AG09319 (cell line): ENCODE measurements at regions not wholly inside any gene's neighbourhood (a gene's known extent, or its start where the extent isn't known, plus 50 kb on each side); places are given as distances from the start of the nearest gene placed in this dataset.

Source experiments
- DNase-seq: peaks from one replicate; pipeline ENCODE4 v3.0.0-alpha.2; 2010; ENCODE audit warnings: low read depth; ENCODE audit errors: extremely low read depth
- TF ChIP-seq, protein P1 (sequence below): IDR thresholded peaks from 2 replicates; pipeline ENCODE4 v1.5.1; 2011; ENCODE audit warnings: low read depth, mild to moderate bottlenecking, inconsistent platforms, low read length, moderate library complexity

DNA sequence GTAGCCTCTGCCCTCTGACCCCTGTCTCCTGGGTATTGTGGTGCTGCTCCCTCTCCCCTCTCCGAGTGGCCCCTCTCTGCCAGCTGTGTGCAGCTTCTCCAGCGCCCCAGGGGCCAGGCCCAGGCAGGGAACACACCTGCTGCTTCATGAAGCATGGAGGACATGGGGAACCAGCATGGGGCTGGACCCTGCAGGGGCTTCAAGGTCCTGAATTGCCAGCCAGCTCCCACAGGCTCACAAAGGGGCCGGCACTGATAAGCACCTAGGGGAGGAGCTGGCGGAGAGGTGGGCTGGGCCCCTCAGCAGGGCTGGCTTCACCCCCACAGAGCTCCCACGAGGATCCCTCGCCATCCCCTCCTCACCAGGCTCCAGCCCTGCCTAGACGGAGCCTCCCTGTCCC lies 77.4 kb upstream of the GPC1 start:
- TF ChIP-seq, protein P1, sequence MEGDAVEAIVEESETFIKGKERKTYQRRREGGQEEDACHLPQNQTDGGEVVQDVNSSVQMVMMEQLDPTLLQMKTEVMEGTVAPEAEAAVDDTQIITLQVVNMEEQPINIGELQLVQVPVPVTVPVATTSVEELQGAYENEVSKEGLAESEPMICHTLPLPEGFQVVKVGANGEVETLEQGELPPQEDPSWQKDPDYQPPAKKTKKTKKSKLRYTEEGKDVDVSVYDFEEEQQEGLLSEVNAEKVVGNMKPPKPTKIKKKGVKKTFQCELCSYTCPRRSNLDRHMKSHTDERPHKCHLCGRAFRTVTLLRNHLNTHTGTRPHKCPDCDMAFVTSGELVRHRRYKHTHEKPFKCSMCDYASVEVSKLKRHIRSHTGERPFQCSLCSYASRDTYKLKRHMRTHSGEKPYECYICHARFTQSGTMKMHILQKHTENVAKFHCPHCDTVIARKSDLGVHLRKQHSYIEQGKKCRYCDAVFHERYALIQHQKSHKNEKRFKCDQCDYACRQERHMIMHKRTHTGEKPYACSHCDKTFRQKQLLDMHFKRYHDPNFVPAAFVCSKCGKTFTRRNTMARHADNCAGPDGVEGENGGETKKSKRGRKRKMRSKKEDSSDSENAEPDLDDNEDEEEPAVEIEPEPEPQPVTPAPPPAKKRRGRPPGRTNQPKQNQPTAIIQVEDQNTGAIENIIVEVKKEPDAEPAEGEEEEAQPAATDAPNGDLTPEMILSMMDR = no peak
- no peak for DNase-seq

DNA sequence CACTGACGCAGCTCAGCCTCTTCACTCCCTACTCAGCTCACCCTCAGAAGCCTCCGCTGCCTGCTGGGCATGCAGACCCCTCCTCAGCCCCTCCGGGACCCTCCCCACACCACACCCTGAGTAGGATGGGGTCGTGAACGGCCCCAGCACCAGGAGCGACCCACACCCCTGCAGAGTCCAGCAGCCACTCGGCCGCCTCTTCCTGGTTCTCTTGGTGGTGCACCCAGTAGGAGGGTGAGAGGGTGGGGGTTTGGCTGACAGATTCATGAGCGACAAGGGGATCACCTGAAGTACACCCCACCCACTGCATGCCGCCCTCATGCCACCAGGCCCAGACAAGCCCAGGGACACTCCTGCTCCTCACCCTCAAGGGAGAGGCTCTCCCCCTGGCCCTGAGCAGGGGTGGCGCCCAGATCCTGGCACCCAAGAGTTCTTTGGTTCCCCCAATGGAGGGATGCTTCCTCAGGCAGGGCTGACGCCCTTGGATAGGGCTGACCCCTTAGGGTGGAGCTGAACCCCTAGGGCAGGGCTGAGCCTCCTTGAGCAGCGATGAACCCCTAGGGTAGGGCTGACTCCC lies 76.6 kb upstream of the GPC1 start:
- no peak for DNase-seq
- TF ChIP-seq, protein P1 = no peak

DNA sequence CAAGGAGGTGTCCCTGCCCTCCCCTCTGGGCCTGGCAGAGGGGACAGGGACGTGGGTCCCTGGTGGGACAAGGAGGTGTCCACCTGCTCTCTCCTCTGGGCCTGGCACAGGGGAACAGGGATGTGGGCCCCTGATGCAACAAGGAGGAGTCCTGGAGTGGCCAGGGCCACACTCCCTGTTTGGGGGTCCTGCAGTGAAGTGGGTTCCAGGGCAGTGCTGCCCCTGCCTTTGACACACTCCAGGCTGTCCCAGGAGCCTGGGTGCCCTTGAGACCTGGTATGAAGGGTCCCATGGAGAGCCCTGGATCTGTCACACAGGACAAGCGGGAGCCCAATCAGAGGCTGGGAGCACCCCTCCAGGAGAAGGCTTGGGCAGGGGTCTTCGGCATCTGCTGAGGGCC lies 75.8 kb upstream of the GPC1 start:
- no peak for DNase-seq
- TF ChIP-seq, protein P1 = no peak

DNA sequence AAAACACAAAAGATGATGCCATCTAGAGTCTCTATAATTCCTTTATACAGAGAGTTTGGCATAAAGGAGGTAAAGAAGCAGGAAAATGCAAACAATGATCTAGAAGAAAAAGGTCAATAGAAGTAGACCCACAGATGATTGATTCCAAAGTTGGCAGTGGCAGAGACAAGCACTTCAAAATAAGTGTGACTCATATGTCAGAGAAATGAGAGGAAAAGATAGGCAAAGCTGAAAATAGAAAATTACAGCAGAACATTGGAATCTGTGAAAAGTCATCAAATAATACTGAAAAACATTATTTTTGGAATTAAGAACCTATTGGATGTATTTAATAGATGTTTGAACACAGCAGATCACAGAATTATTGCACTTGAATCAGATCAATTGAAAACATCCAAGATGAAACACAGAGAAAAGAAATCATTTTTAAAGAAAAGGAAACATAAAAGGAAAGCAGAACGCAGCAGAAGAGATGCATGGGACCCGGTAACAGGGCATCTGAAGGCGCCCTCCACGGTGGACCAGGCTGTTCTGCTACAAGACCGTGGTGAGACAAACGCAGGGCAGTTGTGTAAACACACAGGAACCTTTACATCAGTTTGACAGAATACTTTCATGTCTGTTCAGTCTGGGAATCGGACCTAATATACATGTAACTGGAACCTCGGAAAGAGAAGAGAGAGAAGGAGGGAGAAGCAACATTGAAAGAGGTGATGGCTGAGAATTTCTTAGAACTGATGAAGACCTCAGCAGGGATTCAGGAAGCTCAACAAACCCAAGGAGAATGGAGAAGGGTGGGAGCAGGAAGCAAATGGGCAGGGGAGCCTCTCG lies 74.6 kb upstream of the GPC1 start:
- TF ChIP-seq, protein P1 = no peak
- no peak for DNase-seq

DNA sequence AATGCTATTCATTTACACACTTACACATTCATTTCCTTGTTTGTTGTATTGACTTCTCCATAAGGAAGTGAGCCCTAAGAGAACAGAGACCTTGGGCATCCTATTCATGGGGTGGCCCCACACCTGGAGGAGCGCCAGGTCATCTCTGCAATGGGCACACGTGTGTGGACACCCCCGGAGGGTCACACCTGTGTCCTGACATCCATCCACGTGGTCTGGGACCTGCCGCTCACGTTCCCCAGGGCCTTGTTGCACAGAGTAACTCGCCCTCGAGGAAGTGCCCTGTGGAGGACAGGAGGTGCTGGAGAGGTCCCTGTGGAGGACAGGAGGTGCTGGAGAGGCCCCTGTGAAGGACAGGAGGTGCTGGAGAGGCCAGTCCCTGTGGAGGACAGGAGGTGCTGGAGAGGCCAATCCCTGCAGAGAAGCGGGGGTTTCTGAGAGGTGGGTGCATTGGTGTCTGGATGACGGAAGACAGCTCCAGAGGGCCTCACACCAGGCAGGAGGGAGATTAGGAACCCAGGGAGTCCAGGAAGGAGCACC lies 73.2 kb upstream of the GPC1 start:
- DNase-seq = no peak
- TF ChIP-seq, protein P1 = no peak

DNA sequence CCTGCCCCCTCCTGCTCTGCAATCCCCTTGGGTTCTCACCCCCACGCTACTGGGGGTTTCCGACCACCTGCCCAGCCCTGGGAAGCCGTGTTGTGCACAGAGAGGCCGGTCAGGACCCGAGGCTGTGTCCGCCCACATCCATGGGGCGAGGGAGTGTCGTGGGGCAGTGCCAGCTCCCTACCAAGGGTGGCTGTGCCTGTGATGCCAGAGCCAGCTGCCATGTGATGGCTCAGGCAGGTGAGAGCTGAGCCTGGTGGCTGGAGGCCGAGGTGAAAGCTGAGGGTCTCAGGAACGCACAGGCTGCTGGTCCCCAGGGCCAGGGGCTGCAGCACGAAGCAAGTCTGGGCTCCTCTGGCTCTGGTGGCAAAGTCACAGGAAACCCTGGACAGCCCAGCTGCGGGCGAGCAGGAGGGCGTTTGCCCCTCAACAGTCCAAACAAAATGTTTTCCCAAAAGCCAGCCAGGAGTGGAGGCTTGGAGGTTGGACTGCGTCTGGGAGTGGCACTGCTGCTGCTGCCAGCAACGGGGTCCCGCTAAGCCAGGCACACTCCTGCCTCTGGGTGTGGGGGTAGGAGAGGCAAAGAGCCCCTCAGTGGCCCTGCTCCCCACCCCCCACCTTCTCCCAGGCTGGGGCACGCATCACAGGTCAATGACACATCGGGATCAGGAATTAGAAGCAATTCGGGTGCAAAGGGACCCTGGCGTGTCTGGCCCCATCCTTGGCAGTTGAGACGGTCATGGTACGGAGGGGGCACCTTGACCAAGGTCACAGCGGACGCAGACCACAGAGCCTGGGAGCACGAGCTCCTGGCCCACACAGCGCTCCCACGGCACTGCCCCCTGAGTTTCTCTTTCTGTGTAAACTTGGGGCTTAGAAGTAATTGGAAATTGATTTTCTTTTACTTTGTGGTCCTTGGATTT lies 72.4 kb upstream of the GPC1 start:
- TF ChIP-seq, protein P1 = no peak
- no peak for DNase-seq
